NCI-H524 treated with DMSO at 0.1 percent for 48 hours (cell line): ENCODE measurements at regions not wholly inside any gene's neighbourhood (a gene's known extent, or its start where the extent isn't known, plus 50 kb on each side); places are given as distances from the start of the nearest gene placed in this dataset.
"Not testable (repeated sequence)": the region's sequence is repeated elsewhere in the genome, so short reads cannot be mapped to it uniquely, and the experiment has no call there.

ENCODE experiments used
- DNase-seq: peaks from one replicate; lab custom pipeline; 2025; lab: John Stamatoyannopoulos, UW

GRCh38 chr10:109650228-109650627, 273.1 kb downstream of the XPNPEP1 start:
- DNase-seq: no peak

DNA sequence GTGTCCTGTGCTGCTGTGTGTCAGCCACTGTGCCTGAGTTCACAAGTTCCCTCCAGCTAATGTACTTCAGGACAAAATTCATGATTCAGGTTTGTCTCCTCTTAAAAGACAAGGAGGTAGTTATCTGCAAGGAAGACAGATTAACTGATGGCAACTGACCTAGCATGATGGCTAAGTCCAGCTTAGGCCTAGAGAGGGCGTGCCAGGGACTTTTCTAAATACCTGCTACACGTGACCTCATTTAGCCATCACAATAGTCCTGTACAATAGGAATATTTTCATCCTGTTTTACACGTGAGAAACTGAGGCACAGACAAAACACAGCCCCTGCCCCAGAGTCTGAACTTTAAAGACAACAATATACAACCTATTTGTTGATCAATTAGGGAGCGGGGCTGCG, 275.7 kb downstream of the XPNPEP1 start:
- no peak for DNase-seq

- no peak for DNase-seq
Observed at GRCh38 chr10:109633846-109634245, 289.5 kb downstream of the XPNPEP1 start.

GRCh38 chr10:109633017-109633416, 290.3 kb downstream of the XPNPEP1 start:
- DNase-seq: not testable (repeated sequence)

- DNase-seq: no peak
Observed at GRCh38 chr10:109624939-109625338, 298.4 kb downstream of the XPNPEP1 start.

DNA sequence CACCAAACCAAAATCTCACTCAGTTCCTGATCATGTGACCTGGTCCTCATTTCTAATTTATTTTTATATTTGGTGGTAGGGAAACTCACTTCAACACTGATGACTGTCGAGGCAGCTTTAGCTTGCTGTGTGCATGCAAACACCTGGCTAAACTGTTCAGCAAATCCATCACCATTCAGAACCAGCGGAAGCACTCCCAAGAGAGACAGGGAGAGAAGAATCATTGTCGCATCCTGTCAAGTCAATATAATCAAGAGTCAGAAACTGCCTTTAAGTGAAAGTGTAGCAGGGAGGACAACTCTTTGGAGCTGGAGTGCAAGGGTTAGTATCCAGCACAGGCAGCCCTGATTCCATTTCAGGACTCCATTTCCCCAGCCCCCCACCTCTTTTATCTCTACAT, 300.7 kb downstream of the XPNPEP1 start:
- no peak for DNase-seq

GRCh38 chr10:109620396-109620795, 302.9 kb downstream of the XPNPEP1 start:
- no peak for DNase-seq

GRCh38 chr10:109619914-109620313, 303.4 kb downstream of the XPNPEP1 start:
- no peak for DNase-seq

DNA sequence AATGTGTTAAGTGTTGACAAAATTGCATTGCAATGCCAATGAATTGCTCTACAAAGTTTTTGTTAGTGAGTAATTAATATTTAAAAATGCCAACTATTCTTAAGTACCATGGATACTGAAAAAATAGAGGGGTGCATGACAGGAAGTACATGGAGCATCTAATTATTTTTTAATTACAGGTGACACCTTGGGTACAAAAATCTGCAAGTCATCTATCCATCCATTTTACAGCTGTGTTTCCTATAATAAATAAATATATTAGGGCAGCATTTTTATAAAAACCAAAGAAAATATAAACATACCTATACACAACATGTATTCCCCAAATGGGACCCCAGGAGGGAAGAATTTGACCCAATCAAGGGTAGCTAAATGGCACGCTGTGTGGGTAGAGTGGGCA, 304.6 kb downstream of the XPNPEP1 start:
- DNase-seq: no peak

DNA sequence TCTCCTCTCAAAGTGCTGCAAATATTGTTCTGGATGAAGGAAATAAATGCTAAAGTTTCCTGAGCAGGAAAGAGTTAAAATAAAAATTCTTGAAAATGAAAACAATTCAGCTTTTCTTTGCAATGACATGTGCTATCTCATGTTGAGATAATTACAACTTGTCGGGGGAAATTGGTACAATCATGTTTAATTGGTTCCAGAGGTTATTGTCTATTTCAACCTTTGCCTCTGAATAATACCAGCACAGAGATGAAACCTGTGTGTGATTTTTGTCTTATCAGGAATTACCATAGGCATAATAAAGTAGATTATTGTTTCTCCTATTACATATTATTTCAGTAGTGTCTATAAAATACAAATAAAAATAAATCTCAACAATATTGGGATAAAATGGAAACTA, 305.0 kb downstream of the XPNPEP1 start:
- no peak for DNase-seq

GRCh38 chr10:109616359-109616980, 306.8 kb downstream of the XPNPEP1 start:
- DNase-seq: no peak

- DNase-seq: not testable (repeated sequence)
Observed at GRCh38 chr10:109595356-109595755, 328.0 kb downstream of the XPNPEP1 start.

DNA sequence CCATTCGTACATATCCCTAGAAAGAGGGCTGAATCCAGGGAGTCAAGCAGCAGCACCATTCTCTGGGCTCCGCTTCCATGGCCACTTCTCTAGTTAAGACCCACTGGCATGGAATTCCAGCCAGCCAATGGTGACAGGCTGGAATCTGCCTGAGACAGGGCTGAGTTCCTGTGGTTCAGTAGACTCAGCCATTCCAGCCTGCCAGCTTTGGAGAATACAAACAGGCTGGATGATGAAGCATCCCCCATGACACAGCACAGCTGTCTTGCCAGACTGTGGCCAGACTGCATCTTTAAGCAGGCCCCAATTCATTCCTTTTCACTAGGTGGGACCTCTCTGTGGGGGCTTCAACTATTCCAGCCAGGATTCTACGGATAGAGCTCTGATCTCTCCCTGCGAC, 329.6 kb downstream of the XPNPEP1 start:
- DNase-seq: no peak

DNA sequence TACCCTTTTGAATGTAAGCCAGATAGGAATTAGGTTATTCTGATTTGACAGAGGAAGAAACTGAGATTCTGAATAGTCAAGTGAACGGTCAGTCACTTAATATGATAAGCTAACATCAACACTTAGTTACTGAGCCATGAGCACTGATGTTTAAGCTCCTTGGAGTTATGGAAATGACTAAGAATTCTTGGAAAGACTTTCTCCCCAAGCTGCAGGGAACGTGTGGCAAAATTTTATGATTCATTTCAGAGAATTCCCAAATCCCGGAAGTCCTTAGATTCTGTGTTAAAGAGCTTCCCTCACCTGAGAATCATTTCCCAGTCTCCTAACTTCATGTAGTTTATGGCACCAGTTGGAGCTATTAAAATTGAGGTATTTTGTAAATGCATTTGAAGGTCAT, 330.9 kb downstream of the XPNPEP1 start:
- DNase-seq: no peak

- DNase-seq: no peak
Observed at GRCh38 chr10:109591601-109592000, 331.7 kb downstream of the XPNPEP1 start.

DNA sequence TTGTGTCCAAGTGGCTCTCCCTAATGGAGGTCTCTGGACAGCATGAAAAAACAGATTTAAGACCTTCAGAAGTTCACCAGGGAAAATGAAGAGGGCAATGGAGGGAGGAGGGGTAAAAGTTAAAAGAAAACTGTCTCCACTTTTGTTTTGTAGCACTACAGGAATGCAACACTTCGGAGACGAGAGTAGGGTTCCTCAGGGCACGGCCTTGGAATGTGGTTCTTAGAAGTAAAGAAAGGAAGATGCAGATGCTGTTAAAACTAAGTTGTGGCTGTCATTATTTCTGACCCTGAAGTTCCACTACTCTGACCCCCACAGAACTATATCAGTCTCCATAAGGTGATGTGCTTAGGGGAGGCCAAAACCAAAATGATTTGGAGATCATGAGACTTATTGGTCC, 335.1 kb downstream of the XPNPEP1 start:
- DNase-seq: no peak

DNA sequence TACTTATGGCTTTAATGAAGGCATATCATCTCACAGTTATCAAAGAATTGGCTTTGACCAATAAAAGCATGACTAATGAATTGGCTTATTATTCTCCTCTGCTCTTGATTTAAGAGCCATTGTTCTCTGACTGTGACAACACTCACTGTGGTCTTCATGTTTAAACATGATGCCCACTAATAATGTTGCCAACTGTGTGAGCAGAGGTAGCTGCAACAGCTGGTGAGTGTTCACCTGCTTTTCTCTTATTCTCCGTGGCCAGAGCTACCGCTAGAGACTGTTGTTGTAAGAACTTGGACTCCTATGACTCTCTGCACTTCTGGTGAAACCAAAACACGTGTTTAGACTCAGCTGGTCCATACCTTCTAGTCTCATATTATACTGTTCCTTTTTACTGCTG, 335.9 kb downstream of the XPNPEP1 start:
- no peak for DNase-seq

DNA sequence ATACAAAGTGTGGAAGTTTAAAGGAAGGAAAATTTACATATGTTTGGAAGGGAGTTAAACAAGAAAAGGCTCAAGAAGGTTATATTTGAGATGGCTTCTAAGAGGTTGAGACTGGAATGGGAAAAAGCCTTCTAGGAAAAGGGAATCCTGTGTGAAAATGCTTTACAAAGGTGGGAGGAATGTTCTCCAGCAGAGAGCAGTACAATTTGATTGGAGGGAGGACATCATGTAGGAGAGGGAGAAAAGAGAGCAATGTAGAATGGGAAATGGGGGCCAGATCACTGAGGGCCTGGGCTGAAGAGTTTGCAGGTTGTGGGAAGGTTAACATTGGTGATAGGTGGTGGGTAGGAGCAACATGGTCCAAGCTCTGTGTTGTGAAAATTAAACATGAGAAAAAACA, 366.9 kb downstream of the XPNPEP1 start:
- no peak for DNase-seq

- not testable (repeated sequence) for DNase-seq
Observed at GRCh38 chr10:109542050-109542603, 381.2 kb downstream of the XPNPEP1 start.

- DNase-seq: no peak
Observed at GRCh38 chr10:109534193-109534592, 389.1 kb downstream of the XPNPEP1 start.

GRCh38 chr10:109529258-109529657, 394.1 kb downstream of the XPNPEP1 start:
- DNase-seq: no peak

DNA sequence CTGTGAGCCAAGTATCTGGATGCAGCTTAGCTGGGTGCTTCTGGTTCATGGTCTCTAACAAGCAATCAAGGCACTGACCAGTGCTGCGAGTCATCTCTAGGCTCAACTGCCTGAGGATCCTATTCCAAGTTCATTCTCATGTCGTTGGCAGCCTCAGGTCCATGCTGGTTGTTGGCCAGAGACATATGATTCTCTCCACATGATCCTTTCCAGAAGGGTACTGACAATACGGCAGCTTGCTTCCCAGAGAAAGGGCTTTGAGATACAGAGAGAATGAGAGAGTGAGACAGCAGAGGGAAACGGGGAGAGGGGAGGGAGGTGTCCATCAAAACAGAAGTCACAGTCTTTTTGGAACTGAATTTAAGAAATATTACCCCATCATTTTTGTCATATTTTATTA, 405.6 kb downstream of the XPNPEP1 start:
- DNase-seq: no peak

DNA sequence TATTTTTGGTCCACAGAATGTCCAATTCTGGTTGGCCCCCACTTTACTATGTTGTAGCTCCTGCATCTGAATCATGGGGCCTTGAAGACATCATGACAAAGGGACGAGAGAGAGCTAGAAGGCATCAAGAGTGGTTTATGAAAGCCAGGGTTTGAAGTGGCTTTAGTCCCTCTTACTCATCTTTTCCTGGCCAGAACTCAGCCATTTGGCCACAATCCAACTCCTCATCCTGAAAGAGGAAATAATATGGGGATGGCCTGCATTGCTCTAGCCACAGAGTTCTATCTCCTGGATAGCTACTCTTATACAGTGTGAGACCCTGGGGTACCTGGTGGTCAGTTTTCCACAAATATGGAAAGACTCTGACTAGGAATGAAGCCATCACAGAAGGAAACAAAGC, 418.9 kb downstream of the XPNPEP1 start:
- no peak for DNase-seq

DNA sequence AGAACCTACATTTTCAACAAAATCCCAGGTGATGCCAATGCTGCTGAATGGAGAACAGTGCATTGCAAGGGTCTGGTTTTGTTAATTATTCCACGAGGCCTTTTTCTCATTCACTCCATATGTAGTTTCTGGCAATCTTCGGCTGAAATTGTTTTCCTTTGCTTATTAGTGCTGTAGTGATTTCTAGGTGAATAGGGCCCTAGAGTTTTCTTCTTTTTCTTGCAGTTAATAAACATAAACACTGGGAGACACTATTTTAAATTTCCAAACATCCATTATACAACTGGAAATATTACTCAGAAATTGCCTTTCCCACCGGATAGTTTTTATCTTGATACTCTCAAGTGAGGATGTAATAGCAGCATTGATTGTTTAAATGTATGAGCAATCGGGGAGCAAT, 435.6 kb downstream of the XPNPEP1 start:
- no peak for DNase-seq
